ENCODE measurements at regions not wholly inside any gene's neighbourhood (a gene's known extent, or its start where the extent isn't known, plus 50 kb on each side); places are given as distances from the start of the nearest gene placed in this dataset.
A peak's percentile ranks its signal among the peaks of the same experiment; 100 is the strongest.

DNA sequence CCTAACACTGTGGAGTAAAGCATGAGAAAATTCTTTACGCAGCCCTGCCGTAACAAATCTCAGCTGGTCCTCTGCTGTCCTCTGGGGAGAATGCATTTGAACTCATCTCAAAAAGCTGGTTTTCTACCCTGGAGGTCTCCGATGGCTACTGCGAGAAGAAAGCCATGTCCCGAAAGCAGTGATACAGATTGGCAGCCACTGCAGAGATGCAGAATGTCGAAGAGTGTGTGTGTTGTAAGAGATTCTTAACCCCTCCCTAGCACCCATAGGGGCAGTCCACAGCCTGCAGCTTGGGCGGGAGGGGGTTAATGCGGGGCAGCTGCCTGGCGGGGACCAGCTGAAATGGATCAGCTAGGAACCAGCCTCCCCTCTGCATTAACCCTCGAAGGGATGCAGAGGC, 235.9 kb downstream of the ZNF516 start:
- intact Hi-C loops (cut with DNase I) = loop anchor here in 1 of 2 donors (10.0 kb wide), 1 partner anchor 374 kb away; no protein-coding TSS in a partner anchor
- no peak for DNase-seq
- ATAC-seq = no peak

DNA sequence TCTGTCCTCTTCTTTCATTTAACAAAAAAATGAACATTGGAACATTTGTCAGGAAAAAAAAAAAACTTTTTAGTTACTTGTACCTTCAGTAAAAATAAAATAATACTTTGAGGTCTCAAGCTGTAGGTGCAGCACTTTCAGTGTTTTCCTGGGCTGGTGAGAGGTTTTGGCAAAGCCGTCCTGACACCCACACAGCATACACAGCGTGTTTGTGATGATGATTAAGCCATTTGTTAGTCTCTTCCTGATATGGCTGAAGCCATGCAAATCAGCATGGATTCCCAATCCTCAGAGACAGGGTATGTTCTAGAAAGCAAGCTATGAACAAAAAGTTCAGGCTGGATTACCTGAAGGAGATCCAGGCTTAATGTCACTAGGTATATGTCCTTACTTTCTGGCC, 236.8 kb downstream of the ZNF516 start:
- peak in 1 of 2 donors; percentile 52 for ATAC-seq
- intact Hi-C loops (cut with DNase I) = loop anchor here in 1 of 2 donors (10.0 kb wide), 1 partner anchor 373 kb away; no protein-coding TSS in a partner anchor
- DNase-seq = no peak

DNA sequence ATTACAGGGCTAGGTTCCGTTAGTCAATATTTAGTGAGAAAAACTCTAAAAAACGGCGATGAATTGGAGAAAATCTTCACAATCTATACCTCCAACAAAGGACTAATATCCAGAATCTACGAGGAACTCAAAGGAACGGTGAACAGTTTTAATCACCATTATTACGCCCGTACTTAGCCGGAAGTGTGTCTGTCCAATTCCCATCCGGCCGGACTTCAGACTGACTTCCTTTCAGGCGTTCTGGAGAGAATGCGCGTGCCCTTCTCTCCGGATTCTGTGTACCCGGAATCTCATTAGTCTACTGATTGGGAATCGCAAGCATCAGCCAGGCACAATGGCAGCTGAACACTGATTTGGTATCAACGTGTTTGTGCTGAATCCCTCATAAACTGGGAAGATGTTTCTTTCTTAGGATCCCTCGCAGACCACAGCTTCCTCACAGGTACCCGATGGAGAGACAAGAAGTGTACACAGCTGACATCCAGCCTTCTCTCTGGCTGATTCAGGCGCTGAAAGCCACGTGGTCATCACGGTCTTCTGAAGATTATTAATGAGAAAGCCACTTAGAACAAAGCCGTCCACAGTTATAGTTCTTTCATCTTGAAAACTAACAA, 239.9 kb downstream of the ZNF516 start:
- DNase-seq (no peak), ATAC-seq (no peak)
- intact Hi-C loops (cut with DNase I) = loop anchor here in 1 of 2 donors (10.0 kb wide), 1 partner anchor 370 kb away; no protein-coding TSS in a partner anchor

DNA sequence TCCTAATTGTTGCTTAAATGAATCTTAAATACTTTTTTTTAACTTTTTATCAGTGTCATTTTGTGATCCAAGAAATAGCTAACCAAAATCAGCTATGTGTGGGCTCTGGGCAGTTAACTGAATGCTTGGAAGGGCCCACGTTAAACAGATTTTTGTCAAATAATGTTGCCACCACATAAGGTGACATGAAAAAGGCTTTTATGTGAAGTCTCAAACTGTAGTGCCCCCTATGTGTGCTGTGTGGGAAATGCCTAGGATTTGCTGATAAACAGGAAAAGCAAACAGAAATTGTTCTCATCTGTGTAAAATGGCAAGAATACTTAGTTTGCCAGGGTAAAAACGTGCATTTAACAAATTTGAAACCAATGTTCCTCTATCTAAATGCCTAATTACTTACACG, 242.2 kb downstream of the ZNF516 start:
- no peak for ATAC-seq
- intact Hi-C loops (cut with DNase I) = loop anchor here (5.0 to 10.0 kb wide), 2 partner anchors 366 to 368 kb away; no protein-coding TSS in a partner anchor
- no peak for DNase-seq

DNA sequence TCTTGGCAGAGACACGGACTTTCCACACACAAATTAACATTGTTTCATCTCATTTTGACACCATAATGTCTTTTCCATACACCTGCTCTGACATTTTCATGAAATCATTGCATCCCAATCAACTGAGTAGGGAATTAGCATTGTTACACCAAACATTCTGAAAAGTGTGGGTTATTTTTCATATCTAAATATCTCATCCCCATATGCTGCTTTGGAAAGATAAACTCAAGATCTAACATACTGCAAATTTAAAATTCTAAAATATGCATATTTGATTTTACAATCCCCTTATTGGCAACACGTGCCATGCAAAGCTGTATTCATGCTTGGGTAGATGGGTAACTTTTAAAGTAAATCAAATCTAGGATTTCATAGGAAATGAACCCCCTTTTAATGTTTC, 242.9 kb downstream of the ZNF516 start:
- ATAC-seq (no peak), DNase-seq (no peak)
- intact Hi-C loops (cut with DNase I) = loop anchor here (5.0 to 10.0 kb wide), 2 partner anchors 365 to 367 kb away; no protein-coding TSS in a partner anchor

DNA sequence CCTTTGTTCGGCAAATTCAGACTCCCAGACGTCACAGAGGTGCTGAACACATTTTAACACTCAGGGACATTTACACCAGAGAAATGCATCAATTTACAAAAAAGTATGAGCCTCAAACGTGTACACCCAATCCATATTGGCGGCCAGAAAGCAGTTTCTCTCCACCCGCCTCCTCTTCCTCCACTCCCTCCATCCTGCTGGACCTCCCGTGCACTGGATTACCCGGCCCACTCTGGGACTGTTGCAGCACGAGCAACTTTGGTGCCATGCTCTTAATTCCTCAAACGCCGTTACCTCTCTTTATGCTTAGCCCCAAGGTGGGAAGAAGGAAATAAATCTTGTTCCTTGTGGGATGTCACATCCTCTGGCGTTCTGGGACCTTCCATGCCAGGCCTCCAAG, 243.4 kb downstream of the ZNF516 start:
- DNase-seq (no peak), ATAC-seq (no peak)
- intact Hi-C loops (cut with DNase I) = loop anchor here (5.0 to 10.0 kb wide), 2 partner anchors 364 to 367 kb away; no protein-coding TSS in a partner anchor

DNA sequence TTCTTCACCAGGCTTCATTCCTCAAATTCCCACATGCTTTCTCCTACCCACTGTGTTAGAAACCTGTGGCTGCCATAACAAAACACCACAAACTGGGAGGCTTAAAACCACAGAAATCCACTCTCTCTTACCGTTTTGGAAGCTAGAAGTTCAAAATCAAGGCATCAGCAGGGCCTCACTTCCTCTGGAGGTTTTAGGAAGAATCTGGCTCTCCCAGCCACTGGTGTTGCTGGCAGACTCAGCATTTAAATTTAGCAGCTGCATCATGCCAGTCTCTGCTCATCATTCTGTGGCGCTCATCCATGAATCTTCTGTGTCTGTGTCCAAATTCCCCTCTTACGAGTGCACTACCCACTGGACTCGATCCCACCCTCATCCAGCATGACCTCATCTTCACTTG, 248.5 kb downstream of the ZNF516 start:
- intact Hi-C loops (cut with DNase I) = no loop called here
- DNase-seq (no peak), ATAC-seq (peak; percentile 79 to 84)

DNA sequence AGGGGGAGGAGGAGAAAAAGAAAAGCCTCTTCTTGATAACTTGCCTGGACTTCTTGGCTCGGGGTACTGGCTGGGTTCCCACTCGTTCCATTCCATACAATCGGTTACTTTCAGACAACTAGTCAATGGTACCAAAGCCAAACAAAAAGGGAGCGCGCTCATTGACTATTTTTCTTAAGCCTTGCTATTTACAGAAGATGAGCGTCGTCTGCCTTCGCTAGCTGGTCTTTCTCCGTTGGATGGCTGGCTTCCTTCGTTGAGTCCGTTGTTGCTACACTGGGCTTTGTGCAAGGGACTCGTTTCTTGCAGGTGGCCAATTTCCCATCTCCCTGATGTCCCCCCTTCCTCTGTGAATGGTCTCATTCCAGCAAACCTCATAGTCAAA, 260.4 kb downstream of the ZNF516 start:
- intact Hi-C loops (cut with DNase I) = no loop called here
- no peak for DNase-seq
- ATAC-seq = no peak

DNA sequence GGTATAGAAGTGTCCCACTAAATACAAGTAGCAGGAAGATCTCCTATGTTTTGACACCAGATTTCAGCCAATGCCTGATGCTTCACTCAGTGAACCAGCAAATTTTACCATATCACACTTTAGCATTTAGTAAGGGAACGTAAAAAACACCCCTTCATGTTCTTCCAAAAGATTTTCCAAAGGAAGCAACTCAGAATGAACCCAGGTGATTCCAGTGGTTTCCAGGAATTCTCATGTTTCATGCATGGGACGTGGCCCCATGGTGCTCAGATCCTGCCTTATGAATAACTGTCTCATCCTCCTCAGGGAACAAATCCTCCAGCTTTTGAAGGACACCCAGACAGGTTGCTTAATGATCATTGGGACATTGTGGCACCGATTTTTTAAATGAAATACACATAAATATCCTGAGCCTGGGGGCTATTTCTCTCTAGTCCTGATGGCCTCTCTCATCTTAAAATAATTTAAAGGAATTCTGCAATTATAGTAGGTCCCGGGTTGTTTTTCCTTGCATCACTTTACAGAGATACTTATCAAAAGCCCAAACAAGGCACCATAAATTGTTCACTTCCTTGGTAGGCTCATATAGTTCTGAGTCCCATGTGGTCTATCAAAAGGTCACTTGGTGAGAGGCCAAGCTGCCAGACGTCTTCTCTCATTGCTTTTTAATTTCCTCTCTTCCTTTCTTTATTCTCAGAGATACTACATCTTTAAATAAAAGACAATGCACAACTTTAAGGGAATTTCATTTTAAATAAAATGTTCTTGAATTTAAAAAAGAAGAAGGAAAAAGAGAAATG, 261.0 kb downstream of the ZNF516 start:
- DNase-seq (no peak), ATAC-seq (no peak)
- intact Hi-C loops (cut with DNase I) = no loop called here

DNA sequence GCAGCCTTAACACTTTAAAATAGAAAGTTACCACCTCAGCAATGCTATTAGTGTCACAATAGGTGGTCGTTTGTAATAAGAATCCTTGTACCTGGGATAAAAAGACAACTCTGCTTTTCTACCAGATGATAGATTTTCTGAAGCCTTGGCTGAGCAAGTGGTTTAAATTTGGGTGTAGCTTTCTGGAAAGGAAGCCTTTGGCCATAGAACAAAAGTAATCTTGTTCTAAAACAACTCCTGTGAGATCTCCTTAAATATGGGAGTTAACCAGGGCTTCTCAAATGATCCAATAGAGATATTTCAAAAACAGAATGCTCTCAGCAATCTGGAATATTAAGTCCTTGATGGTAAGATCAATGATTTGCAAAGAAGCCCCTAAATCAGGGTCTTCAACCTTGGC, 261.6 kb downstream of the ZNF516 start:
- intact Hi-C loops (cut with DNase I) = no loop called here
- DNase-seq (no peak), ATAC-seq (no peak)

DNA sequence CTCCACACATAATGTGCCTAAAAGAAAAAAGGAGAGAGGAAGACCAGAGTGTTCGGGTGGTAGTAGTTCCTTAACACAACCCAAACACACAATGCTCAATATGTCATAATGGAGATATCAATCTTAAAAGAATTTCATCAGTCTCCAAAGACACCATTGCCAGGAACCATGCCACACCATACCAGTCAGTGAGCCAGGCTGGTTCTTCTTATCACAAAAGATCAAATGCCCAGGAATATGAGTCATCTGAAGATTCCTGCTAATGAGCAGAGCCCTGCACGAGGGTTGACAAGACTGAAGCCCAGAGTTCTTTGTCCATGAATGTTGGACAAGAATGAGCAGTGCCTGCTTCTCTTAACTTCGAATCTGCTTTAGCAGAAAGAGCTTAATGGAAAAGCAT, 262.3 kb downstream of the ZNF516 start:
- intact Hi-C loops (cut with DNase I) = no loop called here

DNA sequence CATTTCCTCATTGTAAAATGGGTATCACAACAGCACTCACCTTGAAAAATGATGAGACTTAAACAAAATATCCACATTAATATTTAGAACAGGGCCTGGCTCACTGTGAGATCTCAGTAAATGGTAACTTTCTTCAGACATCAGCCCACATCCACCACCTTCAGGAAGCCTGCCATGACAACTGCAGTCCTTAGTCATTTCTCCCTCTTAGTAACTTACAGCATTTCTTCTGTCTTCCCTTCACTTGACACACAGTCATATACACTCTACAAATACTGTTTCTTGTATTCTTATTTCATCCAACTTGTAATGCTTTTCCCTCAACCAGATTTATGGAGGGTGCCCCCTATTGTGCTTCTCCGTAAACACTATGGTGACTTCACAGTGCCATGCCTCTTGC, 263.0 kb downstream of the ZNF516 start:
- intact Hi-C loops (cut with DNase I) = no loop called here
- ATAC-seq (no peak), DNase-seq (no peak)

More for the DNA sequence above, 262.3 kb downstream of the ZNF516 start:
- ATAC-seq (no peak), DNase-seq (no peak)

DNA sequence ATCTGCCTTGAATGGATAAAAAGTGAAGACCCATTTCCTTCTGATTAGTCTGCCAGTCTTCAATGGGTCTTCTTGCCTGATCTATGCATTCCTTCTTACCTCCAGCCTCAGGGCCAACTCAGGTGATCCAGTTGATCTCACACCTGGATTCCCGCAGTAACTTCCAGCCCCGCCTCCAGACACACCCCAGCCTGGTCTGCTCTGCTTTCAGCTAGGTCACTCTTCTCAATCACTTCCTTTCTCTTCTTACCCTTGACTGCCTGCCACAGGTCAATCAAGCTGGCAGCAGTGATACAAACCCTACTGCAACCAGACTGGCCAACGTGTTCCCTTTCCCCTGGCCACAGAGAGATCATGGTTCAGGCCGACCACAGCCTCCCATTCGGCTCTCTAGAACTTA, 263.6 kb downstream of the ZNF516 start:
- DNase-seq (no peak), ATAC-seq (no peak)
- intact Hi-C loops (cut with DNase I) = no loop called here

DNA sequence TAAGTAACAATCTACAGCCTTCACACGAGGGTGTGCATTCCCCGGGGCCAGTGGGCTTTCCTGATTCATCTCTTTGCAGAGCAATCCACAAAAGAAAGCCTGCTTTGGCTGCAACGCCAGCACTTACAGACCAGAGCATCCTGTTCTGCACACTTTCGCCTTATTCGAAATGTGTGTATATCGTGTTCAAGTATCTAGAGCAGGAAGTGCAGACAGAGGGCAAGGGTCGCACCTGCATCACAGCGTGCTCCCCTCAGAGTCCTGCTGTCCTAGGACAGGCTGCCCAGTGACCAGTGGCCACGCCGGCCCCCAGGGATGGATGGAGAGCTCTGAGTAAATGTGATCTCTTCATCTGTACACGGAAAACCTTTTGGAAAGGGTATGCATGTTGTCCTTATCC, 264.3 kb downstream of the ZNF516 start:
- ATAC-seq (no peak), DNase-seq (no peak)
- intact Hi-C loops (cut with DNase I) = no loop called here

DNA sequence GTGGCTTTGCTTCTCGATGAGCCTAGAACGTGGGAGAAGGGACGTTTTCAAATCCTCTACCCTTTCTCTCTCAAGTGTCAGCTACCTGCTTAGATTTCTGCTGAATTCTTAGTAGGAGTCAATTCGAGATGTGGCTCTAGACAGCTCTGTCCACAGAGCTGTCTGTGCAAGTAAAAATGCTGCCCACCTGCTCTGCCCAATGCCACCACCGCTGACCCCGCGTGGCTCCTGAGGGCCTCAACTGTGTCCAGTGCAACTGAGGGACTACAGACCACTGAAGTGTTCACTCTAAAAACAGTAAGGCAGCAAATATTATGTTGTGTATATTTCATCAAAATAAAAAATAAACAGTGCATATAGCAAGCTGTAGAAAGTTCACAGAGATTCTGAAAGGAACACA, 266.3 kb downstream of the ZNF516 start:
- ATAC-seq (no peak), DNase-seq (no peak)
- intact Hi-C loops (cut with DNase I) = no loop called here

DNA sequence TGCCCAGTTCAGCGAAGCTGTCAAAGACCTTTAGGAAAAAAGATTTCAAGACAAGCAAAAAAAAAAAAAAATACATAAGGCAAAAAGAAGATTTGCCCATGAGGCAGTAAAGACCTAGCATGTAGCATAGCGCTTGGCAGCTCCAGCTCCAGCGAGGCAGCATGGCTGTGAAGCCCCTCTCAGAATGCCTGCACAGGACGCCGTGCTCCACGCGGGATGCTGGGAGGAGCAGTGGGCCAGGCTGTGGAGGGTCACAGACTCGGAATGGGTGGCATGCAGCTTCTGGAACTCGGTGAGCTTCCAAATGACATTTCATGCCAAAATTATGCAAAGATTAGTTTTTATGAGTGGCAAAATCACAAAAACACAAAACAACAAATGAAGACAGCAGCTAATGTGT, 267.3 kb downstream of the ZNF516 start:
- intact Hi-C loops (cut with DNase I) = no loop called here
- no peak for ATAC-seq
- no peak for DNase-seq

DNA sequence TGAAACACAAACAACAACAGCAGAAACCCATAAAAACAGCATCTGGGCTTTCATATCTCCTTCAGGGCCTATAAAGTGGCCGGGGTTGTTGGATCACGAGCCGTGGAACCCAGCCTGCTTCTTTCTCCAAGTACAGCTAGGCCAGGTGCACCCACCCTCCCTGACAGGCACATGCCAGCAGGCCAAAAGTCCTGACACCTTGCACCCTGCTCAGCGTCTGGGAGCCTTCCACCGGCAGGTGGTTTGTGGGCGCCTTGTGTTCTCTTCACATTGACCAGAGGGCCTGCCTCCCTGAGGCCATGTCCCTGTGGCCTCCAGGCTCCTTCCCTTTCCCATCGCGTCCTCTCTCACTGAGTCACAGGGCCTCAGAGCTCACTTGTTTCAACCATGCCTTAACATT, 271.6 kb downstream of the ZNF516 start:
- ATAC-seq (no peak), DNase-seq (no peak)
- intact Hi-C loops (cut with DNase I) = no loop called here

DNA sequence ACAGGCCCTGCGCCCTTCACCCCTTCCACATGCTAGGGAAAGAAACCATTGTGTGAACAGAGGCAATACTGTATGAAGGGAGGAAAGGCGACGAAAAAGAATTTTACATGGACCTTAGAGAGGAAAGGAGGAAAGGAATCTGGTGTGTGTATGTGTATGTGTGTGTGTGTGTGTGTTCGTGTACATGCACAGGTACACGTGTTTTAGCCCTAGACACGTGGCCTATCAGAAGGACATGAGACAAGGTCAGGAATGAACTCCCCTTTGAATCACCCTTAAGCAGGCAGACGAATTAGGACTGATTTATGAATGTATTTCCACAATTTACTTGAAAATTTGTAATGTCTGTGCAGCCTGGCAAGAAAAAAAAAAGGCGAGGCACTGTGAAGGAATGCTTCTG, 276.0 kb downstream of the ZNF516 start:
- DNase-seq = no peak
- ATAC-seq = no peak
- intact Hi-C loops (cut with DNase I) = no loop called here

DNA sequence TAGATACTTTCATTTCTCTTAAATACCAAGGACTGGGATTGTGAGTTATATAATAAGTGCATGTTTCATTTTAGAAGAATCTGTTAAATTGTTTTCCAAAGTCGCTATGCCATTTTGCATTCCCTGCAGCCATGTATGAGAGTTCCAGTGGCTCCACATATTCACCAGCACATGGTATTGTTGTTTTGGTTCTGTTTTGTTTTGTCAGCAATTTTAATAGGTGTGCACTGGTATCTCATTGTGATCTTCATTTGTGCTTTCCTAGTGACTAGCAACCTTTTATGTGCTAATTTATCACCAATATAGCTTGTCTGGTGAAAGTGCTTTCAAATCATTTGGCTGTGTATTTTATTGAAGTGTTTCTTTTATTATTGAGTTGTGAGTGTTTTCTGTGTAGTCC, 278.9 kb downstream of the ZNF516 start:
- DNase-seq (no peak), ATAC-seq (no peak)
- intact Hi-C loops (cut with DNase I) = no loop called here

DNA sequence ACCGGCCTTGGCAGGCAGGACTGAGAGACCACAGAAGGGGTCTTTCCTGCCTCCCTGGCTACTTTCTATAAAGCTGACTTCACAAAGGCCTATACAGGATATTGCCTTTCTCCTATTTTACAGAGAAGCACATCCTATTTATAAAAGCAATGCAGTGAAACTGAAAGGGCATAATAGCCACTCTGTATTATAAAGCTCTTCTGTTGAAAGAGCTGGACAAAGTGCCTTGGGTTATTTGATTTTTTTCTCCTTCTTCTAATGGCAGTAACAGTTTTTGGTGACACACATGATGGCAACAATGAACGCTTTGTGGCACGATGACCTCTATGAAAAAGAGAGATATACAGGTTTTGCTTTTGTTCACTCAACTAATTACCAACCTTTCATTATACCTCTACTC, 281.1 kb downstream of the ZNF516 start:
- ATAC-seq (no peak), DNase-seq (no peak)
- intact Hi-C loops (cut with DNase I) = no loop called here

DNA sequence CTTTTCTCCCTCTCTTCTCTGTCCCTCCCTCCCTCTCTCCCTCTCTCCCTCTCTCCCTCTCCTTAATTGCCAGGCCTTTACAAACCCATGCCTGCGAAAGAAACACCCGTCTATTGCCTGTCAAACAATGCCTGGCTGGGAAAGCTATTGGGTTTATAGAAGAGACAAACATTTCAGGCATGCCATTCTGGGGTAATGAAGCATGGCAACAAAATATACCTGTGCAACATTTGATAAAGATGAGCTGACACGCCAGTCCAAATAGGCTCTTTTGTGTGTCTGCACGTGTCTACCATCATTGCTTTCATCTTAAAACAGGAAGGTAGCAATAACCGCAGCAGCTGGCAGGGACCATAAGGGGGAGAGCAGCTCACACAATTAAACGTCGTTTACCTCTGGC, 282.1 kb downstream of the ZNF516 start:
- ATAC-seq (no peak), DNase-seq (no peak)
- intact Hi-C loops (cut with DNase I) = no loop called here
